ENCODE measurements at regions not wholly inside any gene's neighbourhood (a gene's known extent, or its start where the extent isn't known, plus 50 kb on each side); places are given as distances from the start of the nearest gene placed in this dataset.

DNA sequence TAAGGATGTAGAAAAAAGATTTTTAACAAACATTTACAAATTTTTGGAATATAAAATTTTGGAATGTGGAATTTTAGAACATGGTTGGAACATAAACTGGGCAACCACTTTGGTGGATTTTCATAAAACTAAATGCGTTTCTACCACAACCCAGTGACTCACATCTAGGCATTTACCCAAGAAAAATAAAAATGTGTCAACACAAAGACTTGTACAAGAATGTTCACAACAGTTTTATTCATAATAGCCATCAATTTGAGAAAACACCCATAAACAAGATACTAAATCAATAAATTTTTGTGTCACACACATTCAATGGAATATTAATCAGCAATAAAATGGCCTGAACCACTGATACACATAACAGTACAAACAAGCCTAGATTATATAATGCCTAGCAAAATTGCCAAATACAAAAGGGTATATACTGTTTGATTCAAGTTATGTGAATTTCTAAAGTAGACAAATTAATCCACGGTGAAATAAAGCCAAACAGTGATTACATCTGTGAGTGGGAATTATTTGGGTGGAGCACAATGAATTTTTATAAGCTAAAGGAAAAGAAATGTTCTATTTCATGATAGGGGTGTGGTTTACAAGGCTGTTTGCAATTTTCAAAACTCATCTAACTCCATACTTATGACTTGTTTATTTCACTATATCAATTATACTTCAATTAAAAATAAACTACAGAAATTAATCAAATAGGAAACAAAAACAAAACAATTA is 415.2 kb upstream of the OR4E1 start:
- Histone ChIP-seq H3K9me3 (ENCODE audit: insufficient read depth, low read length) (no peaks in the 10 kb centered on the region), H3K27me3 (ENCODE audit: insufficient read depth, insufficient read length) (no peaks in the 10 kb centered on the region), H3K4me1 (ENCODE audit: insufficient read depth, insufficient read length) (no peaks in the 10 kb centered on the region), H3K4me3 (ENCODE audit: insufficient read length, low read depth) (no peak overlapping the region), H3K36me3 (ENCODE audit: insufficient read depth, insufficient read length, low read length) (no peaks in the 10 kb centered on the region), H3K9ac (ENCODE audit: insufficient read length, low read depth) (no peak overlapping the region)
- TF ChIP-seq YY1 (IDR thresholded peaks at IDR 0.05; ENCODE audit: insufficient read depth, insufficient read length) (no peak), SUZ12 (IDR thresholded peaks at IDR 0.05; ENCODE audit: extremely low read depth, insufficient read depth, insufficient read length) (no peak), ZNF274 (IDR thresholded peaks at IDR 0.05; ENCODE audit: low read depth, low read length) (no peak)
- DNase-seq (ENCODE audit: low read depth, low spot score), result no peak

DNA sequence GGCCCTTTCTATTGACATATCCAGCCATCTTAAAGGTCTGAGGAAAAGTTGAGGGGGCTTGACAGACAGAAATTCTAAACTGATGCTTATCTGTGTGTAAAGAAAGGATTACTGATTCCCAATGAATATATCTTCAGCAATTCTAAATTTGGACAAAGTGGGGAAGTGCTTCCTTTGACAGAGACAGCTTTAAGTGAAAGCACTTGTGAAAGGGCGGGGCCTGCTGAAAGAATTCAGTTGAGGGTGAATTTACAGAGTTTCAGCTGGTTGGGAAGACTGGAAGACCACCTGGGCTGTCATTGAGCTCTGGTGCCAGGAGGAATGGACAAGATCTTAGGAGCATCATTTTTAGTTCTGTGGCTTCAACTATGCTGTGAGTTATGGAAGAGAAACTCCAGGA is 412.5 kb upstream of the OR4E1 start:
- Histone ChIP-seq H3K27me3 (ENCODE audit: insufficient read depth, insufficient read length) (no peaks in the 10 kb centered on the region), H3K4me3 (ENCODE audit: insufficient read length, low read depth) (no peak overlapping the region), H3K4me1 (ENCODE audit: insufficient read depth, insufficient read length) (no peaks in the 10 kb centered on the region), H3K9me3 (ENCODE audit: insufficient read depth, low read length) (no peaks in the 10 kb centered on the region), H3K36me3 (ENCODE audit: insufficient read depth, insufficient read length, low read length) (no peaks in the 10 kb centered on the region), H3K9ac (ENCODE audit: insufficient read length, low read depth) (no peak overlapping the region)
- no peak for DNase-seq (ENCODE audit: low read depth, low spot score)
- TF ChIP-seq YY1 (IDR thresholded peaks at IDR 0.05; ENCODE audit: insufficient read depth, insufficient read length), result no peak
- no peak for TF ChIP-seq ZNF274 (IDR thresholded peaks at IDR 0.05; ENCODE audit: low read depth, low read length)

DNA sequence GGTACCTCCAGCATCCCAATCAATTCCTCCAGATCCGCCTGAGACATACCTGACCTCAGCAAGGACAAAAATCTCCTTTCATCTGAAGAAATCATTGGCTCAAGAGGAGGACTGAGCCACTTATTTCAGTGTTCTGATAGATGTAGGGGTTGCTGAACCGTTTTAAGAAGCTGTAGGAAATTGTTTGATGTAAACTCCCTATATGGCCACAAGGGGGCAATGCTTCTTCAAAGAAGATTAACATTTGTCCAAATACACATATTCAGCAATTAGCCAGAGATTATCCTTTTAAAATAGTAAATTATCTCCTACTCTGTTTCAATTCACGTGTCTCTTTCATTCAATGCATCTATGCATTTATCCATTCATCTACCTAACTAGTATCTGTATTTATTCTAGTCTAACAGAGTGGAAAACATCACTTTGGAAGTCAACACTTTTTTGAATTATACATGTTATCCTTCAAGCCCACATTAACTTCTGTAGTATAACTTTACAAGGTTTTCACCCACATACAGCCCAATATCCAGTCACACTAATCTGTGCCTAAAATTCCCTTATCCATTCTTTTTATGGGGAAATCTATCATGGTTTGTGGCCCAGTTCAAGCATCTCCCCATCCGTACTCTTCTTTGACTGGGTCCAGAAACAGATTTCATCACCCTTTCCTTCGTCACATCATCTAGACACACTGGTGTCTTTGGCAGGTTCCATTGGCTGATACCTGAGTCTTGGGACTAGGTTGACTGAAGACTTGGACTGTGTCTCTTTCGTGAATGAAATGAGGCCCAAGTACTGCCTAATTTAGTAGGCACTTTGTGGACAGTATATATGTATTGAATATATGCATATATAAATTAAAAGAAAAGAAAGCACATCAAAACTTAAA is 411.0 kb upstream of the OR4E1 start:
- peak; percentile 20 for DNase-seq (ENCODE audit: low read depth, low spot score)
- TF ChIP-seq ZNF274 (IDR thresholded peaks at IDR 0.05; ENCODE audit: low read depth, low read length) (no peak), YY1 (IDR thresholded peaks at IDR 0.05; ENCODE audit: insufficient read depth, insufficient read length) (no peak)

DNA sequence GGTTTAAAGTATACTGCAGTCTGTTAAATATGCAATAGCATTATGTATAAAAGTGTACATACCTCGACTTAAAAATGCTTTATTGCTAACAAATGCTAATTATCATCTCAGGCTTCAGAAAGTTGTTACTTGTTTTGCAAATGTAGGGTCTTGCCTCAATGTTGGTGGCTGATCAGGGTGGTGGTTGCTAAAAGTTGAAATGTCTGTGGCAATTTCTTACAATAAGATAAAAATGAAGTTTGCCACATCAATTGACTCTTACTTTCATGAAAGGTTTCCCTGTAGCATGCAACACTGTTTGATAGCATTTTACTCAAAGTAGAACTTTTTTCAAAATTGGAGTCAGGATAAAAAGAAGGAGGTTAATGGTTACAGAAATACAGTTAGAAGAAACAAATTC is 407.7 kb upstream of the OR4E1 start:
- Histone ChIP-seq H3K4me3 (ENCODE audit: insufficient read length, low read depth) (no peak overlapping the region), H3K9me3 (ENCODE audit: insufficient read depth, low read length) (no peaks in the 10 kb centered on the region), H3K27me3 (ENCODE audit: insufficient read depth, insufficient read length) (no peaks in the 10 kb centered on the region), H3K4me1 (ENCODE audit: insufficient read depth, insufficient read length) (no peaks in the 10 kb centered on the region), H3K36me3 (ENCODE audit: insufficient read depth, insufficient read length, low read length) (no peaks in the 10 kb centered on the region), H3K9ac (ENCODE audit: insufficient read length, low read depth) (no peak overlapping the region)
- DNase-seq (ENCODE audit: low read depth, low spot score), result no peak
- TF ChIP-seq ZNF274 (IDR thresholded peaks at IDR 0.05; ENCODE audit: low read depth, low read length), result no peak
- no peak for TF ChIP-seq YY1 (IDR thresholded peaks at IDR 0.05; ENCODE audit: insufficient read depth, insufficient read length)
- no peak for TF ChIP-seq SUZ12 (IDR thresholded peaks at IDR 0.05; ENCODE audit: extremely low read depth, insufficient read depth, insufficient read length)

More for the DNA sequence above, 411.0 kb upstream of the OR4E1 start:
- no peak overlapping the region for H3K4me3 ChIP-seq (ENCODE audit: insufficient read length, low read depth)
- H3K9me3 ChIP-seq (ENCODE audit: insufficient read depth, low read length), result no peaks in the 10 kb centered on the region
- no peak overlapping the region for H3K9ac ChIP-seq (ENCODE audit: insufficient read length, low read depth)
- no peaks in the 10 kb centered on the region for H3K4me1 ChIP-seq (ENCODE audit: insufficient read depth, insufficient read length)
- H3K36me3 ChIP-seq (ENCODE audit: insufficient read depth, insufficient read length, low read length), result no peaks in the 10 kb centered on the region
- H3K27me3 ChIP-seq (ENCODE audit: insufficient read depth, insufficient read length), result no peaks in the 10 kb centered on the region

DNA sequence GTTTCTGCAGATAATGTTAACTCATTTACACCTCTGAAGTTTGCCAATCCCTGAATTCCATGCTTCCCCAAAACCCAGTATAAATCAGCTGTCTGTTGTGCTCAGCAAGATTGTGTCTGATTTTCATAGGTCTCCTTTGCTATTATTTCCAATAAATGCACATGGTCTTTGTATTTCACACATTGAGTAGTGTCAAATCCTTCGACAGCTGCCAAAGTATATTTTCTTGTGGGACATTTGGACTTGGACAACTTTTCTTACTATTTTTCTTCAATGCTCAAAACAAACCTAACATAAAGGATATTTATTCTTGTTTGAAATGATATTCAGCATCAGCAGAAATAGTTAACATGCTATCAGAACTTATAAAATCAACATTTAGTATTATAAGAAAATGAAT is 406.1 kb upstream of the OR4E1 start:
- Histone ChIP-seq H3K36me3 (ENCODE audit: insufficient read depth, insufficient read length, low read length) (no peaks in the 10 kb centered on the region), H3K4me3 (ENCODE audit: insufficient read length, low read depth) (no peak overlapping the region), H3K9me3 (ENCODE audit: insufficient read depth, low read length) (no peaks in the 10 kb centered on the region), H3K9ac (ENCODE audit: insufficient read length, low read depth) (no peak overlapping the region), H3K4me1 (ENCODE audit: insufficient read depth, insufficient read length) (no peaks in the 10 kb centered on the region), H3K27me3 (ENCODE audit: insufficient read depth, insufficient read length) (no peaks in the 10 kb centered on the region)
- no peak for DNase-seq (ENCODE audit: low read depth, low spot score)
- TF ChIP-seq SUZ12 (IDR thresholded peaks at IDR 0.05; ENCODE audit: extremely low read depth, insufficient read depth, insufficient read length) (no peak), YY1 (IDR thresholded peaks at IDR 0.05; ENCODE audit: insufficient read depth, insufficient read length) (no peak), ZNF274 (IDR thresholded peaks at IDR 0.05; ENCODE audit: low read depth, low read length) (no peak)

DNA sequence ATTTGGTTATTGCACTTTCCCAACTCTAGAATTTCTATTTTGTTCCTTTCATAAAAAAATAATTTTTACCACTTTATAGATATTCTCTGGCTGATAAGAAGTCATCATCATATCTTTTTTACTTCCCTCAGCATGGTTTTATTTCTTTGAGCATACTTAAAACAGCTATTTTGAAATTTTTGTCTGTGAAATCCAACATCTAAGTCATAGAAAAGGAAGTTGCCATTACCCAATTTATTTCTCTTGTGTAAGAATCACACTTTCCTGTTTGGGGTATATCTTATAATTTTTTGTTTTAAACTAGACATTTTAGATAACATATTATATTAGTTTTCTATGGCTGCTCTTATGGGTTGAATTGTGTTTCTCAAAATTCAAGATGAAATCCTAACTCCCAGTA is 400.2 kb upstream of the OR4E1 start:
- no peak overlapping the region for H3K4me3 ChIP-seq (ENCODE audit: insufficient read length, low read depth)
- no peak overlapping the region for H3K9ac ChIP-seq (ENCODE audit: insufficient read length, low read depth)
- no peaks in the 10 kb centered on the region for H3K36me3 ChIP-seq (ENCODE audit: insufficient read depth, insufficient read length, low read length)
- H3K9me3 ChIP-seq (ENCODE audit: insufficient read depth, low read length), result no peaks in the 10 kb centered on the region
- H3K27me3 ChIP-seq (ENCODE audit: insufficient read depth, insufficient read length), result no peaks in the 10 kb centered on the region
- H3K4me1 ChIP-seq (ENCODE audit: insufficient read depth, insufficient read length), result no peaks in the 10 kb centered on the region
- TF ChIP-seq ZNF274 (IDR thresholded peaks at IDR 0.05; ENCODE audit: low read depth, low read length) (no peak), SUZ12 (IDR thresholded peaks at IDR 0.05; ENCODE audit: extremely low read depth, insufficient read depth, insufficient read length) (no peak), YY1 (IDR thresholded peaks at IDR 0.05; ENCODE audit: insufficient read depth, insufficient read length) (no peak)
- no peak for DNase-seq (ENCODE audit: low read depth, low spot score)

DNA sequence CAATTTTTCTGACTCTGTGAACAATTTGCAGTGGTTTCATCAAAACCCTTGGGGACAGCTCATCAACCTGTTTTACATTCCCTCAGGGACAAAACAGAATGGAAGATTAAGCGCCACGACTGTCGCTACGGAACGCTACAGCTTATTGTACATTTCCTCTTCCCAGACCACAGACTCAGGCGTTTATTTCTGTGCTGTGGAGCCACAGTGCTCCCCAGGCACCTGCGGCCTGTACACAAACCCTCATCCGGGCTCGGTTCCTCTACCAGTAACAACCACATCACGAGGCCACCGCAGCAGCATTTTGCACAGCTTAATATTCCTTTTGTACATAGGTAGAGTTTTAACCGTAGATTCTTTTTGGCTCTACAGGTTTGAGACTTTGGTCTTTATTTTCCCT is 397.4 kb upstream of the OR4E1 start:
- DNase-seq (ENCODE audit: low read depth, low spot score), result no peak
- H3K4me3 ChIP-seq (ENCODE audit: insufficient read length, low read depth), result no peak overlapping the region
- no peak for TF ChIP-seq ZNF274 (IDR thresholded peaks at IDR 0.05; ENCODE audit: low read depth, low read length)
- no peak for TF ChIP-seq YY1 (IDR thresholded peaks at IDR 0.05; ENCODE audit: insufficient read depth, insufficient read length)
- H3K27me3 ChIP-seq (ENCODE audit: insufficient read depth, insufficient read length), result no peaks in the 10 kb centered on the region
- no peaks in the 10 kb centered on the region for H3K36me3 ChIP-seq (ENCODE audit: insufficient read depth, insufficient read length, low read length)
- H3K4me1 ChIP-seq (ENCODE audit: insufficient read depth, insufficient read length), result no peaks in the 10 kb centered on the region
- H3K9ac ChIP-seq (ENCODE audit: insufficient read length, low read depth), result no peak overlapping the region
- no peaks in the 10 kb centered on the region for H3K9me3 ChIP-seq (ENCODE audit: insufficient read depth, low read length)

Data from NT2/D1 (cell line).